H9 (cell line): ENCODE measurements at regions not wholly inside any gene's neighbourhood (a gene's known extent, or its start where the extent isn't known, plus 50 kb on each side); places are given as distances from the start of the nearest gene placed in this dataset.

Source experiments
- DNase-seq: peaks from one replicate; pipeline ENCODE4 v3.0.0-alpha.2; 2017
- H2AFZ ChIP-seq: one replicate; pipeline ENCODE4 v1.6.1; 2013; ENCODE audit warnings: mild to moderate bottlenecking, low read length, control low read depth, moderate library complexity
- H2AK5ac ChIP-seq: 2 replicates; pipeline ENCODE4 v1.6.1; 2013; ENCODE audit warnings: low read length, control low read depth, mixed read lengths; ENCODE audit not compliant: insufficient read length
- H2BK120ac ChIP-seq: one replicate; pipeline ENCODE4 v1.6.1; 2013; ENCODE audit warnings: low read depth, mild to moderate bottlenecking, low read length, control low read depth, inconsistent platforms; ENCODE audit not compliant: poor library complexity, severe bottlenecking
- H2BK12ac ChIP-seq: 2 replicates; pipeline ENCODE4 v1.6.1; 2013; ENCODE audit warnings: low read length, control low read depth, mixed read lengths, low read depth; ENCODE audit not compliant: insufficient read length
- H2BK15ac ChIP-seq: 2 replicates; pipeline ENCODE4 v1.6.1; 2013; ENCODE audit warnings: low read depth, low read length, control low read depth
- H2BK20ac ChIP-seq: one replicate; pipeline ENCODE4 v1.6.1; 2013; ENCODE audit warnings: low read depth, mild to moderate bottlenecking, low read length, control low read depth, inconsistent platforms; ENCODE audit not compliant: poor library complexity, severe bottlenecking
- H2BK5ac ChIP-seq: 2 replicates; pipeline ENCODE4 v1.6.1; 2013; ENCODE audit warnings: low read length, control low read depth, mixed read lengths; ENCODE audit not compliant: insufficient read length
- H3K14ac ChIP-seq: 2 replicates; pipeline ENCODE4 v1.6.1; 2013; ENCODE audit warnings: low read length, control low read depth; ENCODE audit not compliant: insufficient read depth
- H3K18ac ChIP-seq: 2 replicates; pipeline ENCODE4 v1.6.1; 2013; ENCODE audit warnings: low read depth, mild to moderate bottlenecking, mixed read lengths, low read length, control low read depth; ENCODE audit not compliant: insufficient read length
- H3K23ac ChIP-seq: 2 replicates; pipeline ENCODE4 v1.6.1; 2013; ENCODE audit warnings: low read length, control low read depth, mixed read lengths, low read depth; ENCODE audit not compliant: insufficient read length
- H3K23me2 ChIP-seq: 2 replicates; pipeline ENCODE4 v1.6.1; 2013; ENCODE audit warnings: low read depth, mild to moderate bottlenecking, mixed read lengths, low read length, control low read depth; ENCODE audit not compliant: insufficient read length, poor library complexity, severe bottlenecking
- H3K27ac ChIP-seq: 2 replicates; pipeline ENCODE4 v1.5.1; 2013; ENCODE audit warnings: low read length, control low read depth, mixed read lengths, low read depth; ENCODE audit not compliant: insufficient read length
- H3K27me3 ChIP-seq: 2 replicates; pipeline ENCODE4 v1.6.1; 2013; ENCODE audit warnings: low read length, control low read depth, inconsistent platforms; ENCODE audit not compliant: insufficient read depth
- H3K4ac ChIP-seq: 2 replicates; pipeline ENCODE4 v1.6.1; 2013; ENCODE audit warnings: low read depth, mild to moderate bottlenecking, control low read depth, inconsistent platforms, low read length, moderate library complexity
- H3K4me1 ChIP-seq: 2 replicates; pipeline ENCODE4 v1.6.1; 2013; ENCODE audit warnings: low read length, control low read depth, inconsistent platforms; ENCODE audit not compliant: insufficient read depth
- H3K4me2 ChIP-seq: 2 replicates; pipeline ENCODE4 v1.6.1; 2013; ENCODE audit warnings: low read length, control low read depth, mixed read lengths; ENCODE audit not compliant: insufficient read length, insufficient read depth
- H3K56ac ChIP-seq: 2 replicates; pipeline ENCODE4 v1.6.1; 2013; ENCODE audit warnings: low read depth, mild to moderate bottlenecking, mixed read lengths, low read length, control low read depth; ENCODE audit not compliant: insufficient read length
- H3K79me1 ChIP-seq: 2 replicates; pipeline ENCODE4 v1.6.1; 2013; ENCODE audit warnings: low read depth, mild to moderate bottlenecking, moderate library complexity, low read length, control low read depth, inconsistent platforms; ENCODE audit not compliant: insufficient read depth, poor library complexity, severe bottlenecking
- H3K79me2 ChIP-seq: 2 replicates; pipeline ENCODE4 v1.6.1; 2013; ENCODE audit warnings: low read length, control low read depth, inconsistent platforms; ENCODE audit not compliant: insufficient read depth
- H3K9ac ChIP-seq: 2 replicates; pipeline ENCODE4 v1.6.1; 2013; ENCODE audit warnings: low read length, control low read depth, mixed read lengths; ENCODE audit not compliant: insufficient read length; ENCODE audit errors: extremely low read depth
- H3K9me3 ChIP-seq: one replicate; pipeline ENCODE4 v1.6.1; 2013; ENCODE audit warnings: low read depth, low read length, inconsistent platforms; ENCODE audit not compliant: control insufficient read depth
- H3T11ph ChIP-seq: one replicate; pipeline ENCODE4 v1.6.1; 2013; ENCODE audit warnings: mild to moderate bottlenecking, low read length, control low read depth, inconsistent platforms
- H4K20me1 ChIP-seq: one replicate; pipeline ENCODE4 v1.6.1; 2013; ENCODE audit not compliant: control insufficient read depth, insufficient read length, insufficient read depth
- H4K5ac ChIP-seq: 2 replicates; pipeline ENCODE4 v1.6.1; 2013; ENCODE audit warnings: low read depth, mild to moderate bottlenecking, mixed read lengths, low read length, control low read depth; ENCODE audit not compliant: insufficient read length
- H4K8ac ChIP-seq: replicated peaks from 2 replicates; pipeline ENCODE4 v1.6.1; 2013; ENCODE audit warnings: low read length, control low read depth, mixed read lengths, low read depth; ENCODE audit not compliant: insufficient read length
- H4K91ac ChIP-seq: 2 replicates; pipeline ENCODE4 v1.6.1; 2013; ENCODE audit warnings: low read depth, mild to moderate bottlenecking, moderate library complexity, mixed read lengths, low read length, control low read depth; ENCODE audit not compliant: insufficient read length
- H3K27ac Mint-ChIP-seq, 3 experiments: 2 replicates in 2 of 3; 3 replicates in 1 of 3; pipeline ENCODE4 v1.8.0; 2020 to 2021; ENCODE audit warnings: mixed read lengths in 3 of 3, mild to moderate bottlenecking in 1 of 3, moderate library complexity in 1 of 3
- H3K27me3 Mint-ChIP-seq: 2 replicates; pipeline ENCODE4 v1.8.0; 2021; ENCODE audit warnings: low read depth, mild to moderate bottlenecking, moderate library complexity, mixed read lengths
- H3K36me3 Mint-ChIP-seq, 3 experiments: 2 replicates in 2 of 3; 3 replicates in 1 of 3; pipeline ENCODE4 v1.8.0; 2020 to 2021; ENCODE audit warnings: low read depth in 3 of 3, mixed read lengths in 3 of 3; ENCODE audit not compliant: insufficient read depth in 1 of 3
- H3K4me1 Mint-ChIP-seq, 2 experiments: 2 replicates each; pipeline ENCODE4 v1.8.0; 2020; ENCODE audit warnings: mixed read lengths in 2 of 2
- H3K4me3 Mint-ChIP-seq, 2 experiments: 2 replicates in 1 of 2; 3 replicates in 1 of 2; pipeline ENCODE4 v1.8.0; 2020 to 2021; ENCODE audit warnings: mild to moderate bottlenecking in 2 of 2, mixed read lengths in 2 of 2, moderate library complexity in 1 of 2
- H3K9me3 Mint-ChIP-seq, 2 experiments: 2 replicates in 1 of 2; 3 replicates in 1 of 2; pipeline ENCODE4 v1.8.0; 2020; ENCODE audit warnings: mild to moderate bottlenecking in 2 of 2, mixed read lengths in 2 of 2, moderate library complexity in 1 of 2
- WGBS: extraction: QIAGEN DNeasy Blood & Tissue Kit; methylation state at CpG from one replicate; pipeline ENCODE4 v1.1.7; 2013; ENCODE audit warnings: missing lambda C conversion rate, low lambda C conversion rate, mixed read lengths; ENCODE audit not compliant: insufficient read length; ENCODE audit errors: extremely low coverage; 5-methylcytosine and 5-hydroxymethylcytosine counted together
- TF ChIP-seq, protein P1 (sequence below): fragments of 200-600 bp; sonication (generic); conservative IDR thresholded peaks from 3 replicates; pipeline ENCODE4 v1.8.0; 2021; ENCODE audit warnings: antibody characterized with exemption, mild to moderate bottlenecking

DNA sequence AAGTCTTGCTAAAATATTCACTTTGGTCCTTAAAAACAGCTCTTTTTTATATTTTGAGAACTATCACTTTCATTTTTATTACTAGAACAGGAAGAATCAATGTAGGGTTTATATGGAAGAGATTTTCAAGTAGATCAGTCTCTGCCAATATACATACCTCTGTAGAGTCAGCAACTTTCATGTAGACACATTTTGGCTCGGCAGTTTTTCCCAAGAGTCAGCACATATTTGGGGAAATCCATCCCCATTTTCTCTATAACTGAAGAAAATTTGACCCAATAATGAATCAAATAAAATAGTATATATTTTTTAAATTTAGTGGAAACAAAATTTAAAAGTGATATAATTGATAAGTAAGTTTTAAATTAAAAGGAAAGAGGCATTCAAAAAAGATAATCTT, 329.8 kb upstream of the TFPI start:
- H3K79me2 ChIP-seq, result no peaks in the 10 kb centered on the region
- no peak overlapping the region for H3T11ph ChIP-seq
- H2AK5ac ChIP-seq, result no peak overlapping the region
- H2BK15ac ChIP-seq, result no peak overlapping the region
- no peaks in the 10 kb centered on the region for H3K27me3 ChIP-seq
- H3K23me2 ChIP-seq, result no peaks in the 10 kb centered on the region
- DNase-seq, result no peak
- H4K5ac ChIP-seq, result no peak overlapping the region
- no peaks in the 10 kb centered on the region for H3K27me3 Mint-ChIP-seq
- no peaks in the 10 kb centered on the region for H3K4me1 ChIP-seq
- no peak overlapping the region for H3K27ac ChIP-seq
- H3K18ac ChIP-seq, result no peak overlapping the region
- H3K4ac ChIP-seq, result no peak overlapping the region
- H3K14ac ChIP-seq, result no peak overlapping the region
- no peaks in the 10 kb centered on the region for H3K79me1 ChIP-seq
- no peak overlapping the region for H4K91ac ChIP-seq
- H3K9me3 ChIP-seq, result no peaks in the 10 kb centered on the region
- 0 out of 7 replicates have a peak, but pooled peaks cover 0 to 5% (median 0%) of the 10 kb centered on the region in 3 experiments for H3K36me3 Mint-ChIP-seq
- H2AFZ ChIP-seq, result no peak overlapping the region
- H3K4me1 Mint-ChIP-seq, result peaks cover 10 to 14% of the 10 kb centered on the region in 2 experiments
- H3K27ac Mint-ChIP-seq, result no peak overlapping the region
- H4K20me1 ChIP-seq, result no peaks in the 10 kb centered on the region
- H3K23ac ChIP-seq, result no peak overlapping the region
- no CpG with 5 or more reads among the region's 1 CpG for WGBS
- H3K4me2 ChIP-seq, result no peak overlapping the region
- H2BK12ac ChIP-seq, result no peak overlapping the region
- H2BK20ac ChIP-seq, result no peak overlapping the region
- no peak overlapping the region for H3K9ac ChIP-seq
- no peak overlapping the region for H4K8ac ChIP-seq
- no peak overlapping the region for H3K56ac ChIP-seq
- no peak overlapping the region for H3K4me3 Mint-ChIP-seq
- no peak overlapping the region for H2BK120ac ChIP-seq
- no peak overlapping the region for H2BK5ac ChIP-seq
- H3K9me3 Mint-ChIP-seq, result no peaks in the 10 kb centered on the region
- TF ChIP-seq, protein P1, sequence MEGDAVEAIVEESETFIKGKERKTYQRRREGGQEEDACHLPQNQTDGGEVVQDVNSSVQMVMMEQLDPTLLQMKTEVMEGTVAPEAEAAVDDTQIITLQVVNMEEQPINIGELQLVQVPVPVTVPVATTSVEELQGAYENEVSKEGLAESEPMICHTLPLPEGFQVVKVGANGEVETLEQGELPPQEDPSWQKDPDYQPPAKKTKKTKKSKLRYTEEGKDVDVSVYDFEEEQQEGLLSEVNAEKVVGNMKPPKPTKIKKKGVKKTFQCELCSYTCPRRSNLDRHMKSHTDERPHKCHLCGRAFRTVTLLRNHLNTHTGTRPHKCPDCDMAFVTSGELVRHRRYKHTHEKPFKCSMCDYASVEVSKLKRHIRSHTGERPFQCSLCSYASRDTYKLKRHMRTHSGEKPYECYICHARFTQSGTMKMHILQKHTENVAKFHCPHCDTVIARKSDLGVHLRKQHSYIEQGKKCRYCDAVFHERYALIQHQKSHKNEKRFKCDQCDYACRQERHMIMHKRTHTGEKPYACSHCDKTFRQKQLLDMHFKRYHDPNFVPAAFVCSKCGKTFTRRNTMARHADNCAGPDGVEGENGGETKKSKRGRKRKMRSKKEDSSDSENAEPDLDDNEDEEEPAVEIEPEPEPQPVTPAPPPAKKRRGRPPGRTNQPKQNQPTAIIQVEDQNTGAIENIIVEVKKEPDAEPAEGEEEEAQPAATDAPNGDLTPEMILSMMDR, result no peak
